Vagina (tissue), 2 donors: ENCODE measurements at regions not wholly inside any gene's neighbourhood (a gene's known extent, or its start where the extent isn't known, plus 50 kb on each side); places are given as distances from the start of the nearest gene placed in this dataset.

Source experiments
- CTCF ChIP-seq, 3 experiments: fragments of 450-650 bp in 2 of 3; fragments of 200-600 bp in 1 of 3; sonication (generic) in 1 of 3; IDR thresholded peaks; one replicate each; pipeline ENCODE4 v1.5.1; 2017 to 2019; ENCODE audit warnings: antibody characterized with exemption in 3 of 3, mild to moderate bottlenecking in 2 of 3, moderate library complexity in 2 of 3
- POLR2A ChIP-seq, 2 donors: fragments of 450-650 bp; IDR thresholded peaks; one replicate each; pipeline ENCODE4 v1.6.1; 2017; ENCODE audit warnings: antibody characterized with exemption in 2 of 2, mild to moderate bottlenecking in 2 of 2, moderate library complexity in 2 of 2

GRCh38 chr1:30462166-30462565 is 261.2 kb downstream of the MATN1 start:
- TF ChIP-seq CTCF (IDR thresholded peaks at IDR 0.05) (no peak), POLR2A (IDR thresholded peaks at IDR 0.05) (no peak)
